AG04449 (cell line): ENCODE measurements at regions not wholly inside any gene's neighbourhood (a gene's known extent, or its start where the extent isn't known, plus 50 kb on each side); places are given as distances from the start of the nearest gene placed in this dataset.

Experiments
- CTCF ChIA-PET: fragments of 350-600 bp; formaldehyde crosslinking; extraction: SDS; loops from one replicate; lab custom pipeline; 2021; ENCODE audit warnings: antibody characterized with exemption; lab: Yijun Ruan, JAX
- POLR2A ChIA-PET: fragments of 400-600, 350-600 bp; formaldehyde crosslinking; extraction: SDS; loops from one replicate; lab custom pipeline; 2020; ENCODE audit warnings: antibody characterized with exemption, inconsistent platforms; lab: Yijun Ruan, JAX
- DNase-seq: peaks from one replicate; pipeline ENCODE4 v3.0.0-alpha.2; 2010; ENCODE audit warnings: low read depth, low spot score
- H3K4me3 ChIP-seq: 2 replicates; pipeline ENCODE4 v1.5.1; 2011; ENCODE audit warnings: low read depth, mild to moderate bottlenecking, control low read depth, low read length
- TF ChIP-seq, protein P1 (sequence below): IDR thresholded peaks from one replicate; pipeline ENCODE4 v1.5.1; 2011; ENCODE audit warnings: mild to moderate bottlenecking, moderate library complexity, low read length, control low read depth, inconsistent platforms; ENCODE audit not compliant: insufficient read depth; ENCODE audit errors: missing control alignments

DNA sequence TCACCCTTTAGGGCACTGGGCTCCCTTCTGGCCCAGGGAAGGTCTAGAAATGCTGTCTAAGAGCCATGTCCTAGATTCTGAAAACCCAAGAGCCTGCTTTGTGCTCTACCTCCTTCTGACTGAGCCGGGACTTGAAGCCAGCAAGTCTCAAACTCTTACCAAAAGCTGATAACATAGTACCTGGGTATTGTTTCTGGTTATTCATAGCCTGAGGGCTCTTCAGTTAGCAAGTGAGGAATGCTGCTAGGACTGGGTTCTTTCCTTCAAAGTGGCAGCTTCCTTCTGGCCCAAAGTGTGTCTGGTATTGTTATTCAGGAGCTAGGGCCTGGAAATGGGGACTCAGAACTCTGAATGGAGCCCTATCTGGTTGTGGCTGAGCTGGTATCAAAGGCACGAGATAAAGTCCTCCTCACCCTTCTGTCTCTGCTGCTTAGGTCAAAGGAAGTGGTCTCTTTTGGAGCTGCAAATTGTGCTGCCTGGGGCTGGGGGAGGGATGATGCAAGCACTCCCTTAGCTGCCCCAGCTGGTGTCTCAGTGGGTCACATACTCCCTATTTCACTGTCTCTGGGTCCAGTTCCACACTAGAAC lies 696.0 kb upstream of the CCDC179 start:
- no peak overlapping the region for H3K4me3 ChIP-seq
- CTCF ChIA-PET, result interaction anchor here (3.2 kb wide), 1 partner anchor 16 kb away, joined by 17 read pairs; no protein-coding TSS in a partner anchor
- POLR2A ChIA-PET, result no interaction called here
- TF ChIP-seq, protein P1, sequence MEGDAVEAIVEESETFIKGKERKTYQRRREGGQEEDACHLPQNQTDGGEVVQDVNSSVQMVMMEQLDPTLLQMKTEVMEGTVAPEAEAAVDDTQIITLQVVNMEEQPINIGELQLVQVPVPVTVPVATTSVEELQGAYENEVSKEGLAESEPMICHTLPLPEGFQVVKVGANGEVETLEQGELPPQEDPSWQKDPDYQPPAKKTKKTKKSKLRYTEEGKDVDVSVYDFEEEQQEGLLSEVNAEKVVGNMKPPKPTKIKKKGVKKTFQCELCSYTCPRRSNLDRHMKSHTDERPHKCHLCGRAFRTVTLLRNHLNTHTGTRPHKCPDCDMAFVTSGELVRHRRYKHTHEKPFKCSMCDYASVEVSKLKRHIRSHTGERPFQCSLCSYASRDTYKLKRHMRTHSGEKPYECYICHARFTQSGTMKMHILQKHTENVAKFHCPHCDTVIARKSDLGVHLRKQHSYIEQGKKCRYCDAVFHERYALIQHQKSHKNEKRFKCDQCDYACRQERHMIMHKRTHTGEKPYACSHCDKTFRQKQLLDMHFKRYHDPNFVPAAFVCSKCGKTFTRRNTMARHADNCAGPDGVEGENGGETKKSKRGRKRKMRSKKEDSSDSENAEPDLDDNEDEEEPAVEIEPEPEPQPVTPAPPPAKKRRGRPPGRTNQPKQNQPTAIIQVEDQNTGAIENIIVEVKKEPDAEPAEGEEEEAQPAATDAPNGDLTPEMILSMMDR, result no peak
- no peak for DNase-seq

DNA sequence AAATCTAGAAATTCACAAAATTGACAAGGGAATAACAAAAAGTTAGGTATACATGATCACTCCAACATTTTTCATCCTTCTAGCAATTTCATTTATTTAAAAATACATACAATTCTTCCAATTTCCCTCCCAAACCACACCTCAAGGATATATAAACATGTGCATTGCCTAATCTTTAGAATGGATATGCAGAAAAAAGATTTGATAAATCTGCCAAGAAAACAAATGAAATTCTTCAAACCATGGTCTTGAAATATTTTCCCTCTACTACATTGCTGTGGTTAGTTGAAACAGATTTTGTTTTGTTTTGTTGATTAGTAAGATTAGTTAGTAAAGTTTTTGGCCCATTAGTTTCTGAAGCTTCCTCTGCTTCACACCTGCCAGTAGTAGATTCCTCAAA lies 703.3 kb upstream of the CCDC179 start:
- no peak overlapping the region for H3K4me3 ChIP-seq
- TF ChIP-seq, protein P1, result no peak
- ChIA-PET CTCF (no interaction called here), POLR2A (no interaction called here)
- no peak for DNase-seq

DNA sequence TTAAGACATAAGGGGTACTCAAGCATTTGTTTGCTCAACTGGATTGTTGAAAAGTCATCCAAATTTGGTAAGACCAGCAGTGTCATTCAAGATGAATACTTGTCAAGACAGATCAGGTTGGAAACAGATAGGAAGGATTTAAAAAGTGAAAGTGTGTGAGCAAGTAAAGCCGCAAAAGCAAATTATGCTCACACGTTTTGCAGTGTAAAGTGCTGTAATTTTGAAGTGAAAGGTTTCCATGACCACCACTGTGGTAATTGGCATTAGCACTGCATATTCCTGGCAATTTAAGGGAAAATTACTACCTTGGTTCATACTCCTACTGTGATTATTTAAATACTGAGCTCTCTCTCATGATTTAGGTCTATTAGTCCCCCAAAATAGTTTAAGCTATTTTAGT lies 704.1 kb upstream of the CCDC179 start:
- CTCF ChIA-PET, result no interaction called here
- H3K4me3 ChIP-seq, result no peak overlapping the region
- DNase-seq, result no peak
- TF ChIP-seq, protein P1, result no peak
- POLR2A ChIA-PET, result no interaction called here

DNA sequence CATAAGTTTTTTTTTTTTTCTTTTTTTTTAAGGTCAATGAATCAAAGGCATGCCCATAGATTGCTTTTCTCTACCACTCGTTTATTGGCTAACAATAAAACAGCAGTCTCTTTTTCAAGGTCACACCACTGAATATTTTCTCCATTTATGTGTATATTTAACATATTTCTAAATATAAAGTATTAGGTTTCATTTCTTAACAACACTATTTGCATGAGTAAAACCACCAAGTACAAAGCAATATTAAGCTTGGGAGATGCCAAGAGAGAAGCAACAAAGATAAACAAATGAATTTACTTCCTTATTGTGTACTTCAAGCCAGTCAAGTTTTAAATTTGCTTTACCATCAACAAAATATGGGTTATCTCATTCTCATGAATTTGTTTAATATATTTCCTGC lies 708.9 kb upstream of the CCDC179 start:
- TF ChIP-seq, protein P1, result no peak
- ChIA-PET POLR2A (no interaction called here), CTCF (interaction anchor here (1.4 kb wide), 1 partner anchor 29 kb away, joined by 3 read pairs; no protein-coding TSS in a partner anchor)
- DNase-seq, result no peak
- H3K4me3 ChIP-seq, result no peak overlapping the region

DNA sequence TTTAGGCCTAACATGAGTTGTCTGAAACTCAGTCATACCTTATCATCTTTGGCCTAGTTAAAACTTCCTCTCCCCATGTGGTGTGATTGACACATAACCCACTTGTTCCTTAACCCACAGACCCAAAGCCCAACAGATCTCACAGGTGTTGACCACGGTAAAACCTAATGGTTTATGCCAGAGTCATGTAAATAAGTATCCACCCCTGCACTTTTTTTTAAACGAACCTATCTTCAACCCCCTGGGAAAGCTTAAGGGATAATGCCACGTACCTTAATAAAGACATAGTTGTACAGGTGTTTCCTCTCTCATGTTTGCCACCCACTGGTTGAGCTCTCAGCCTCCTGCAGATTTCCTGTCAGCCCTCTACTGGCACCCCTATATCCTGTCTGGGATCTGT lies 709.3 kb upstream of the CCDC179 start:
- TF ChIP-seq, protein P1, result no peak
- no peak for DNase-seq
- CTCF ChIA-PET, result interaction anchor here (2.0 kb wide), 1 partner anchor 16 kb away, joined by 5 read pairs; no protein-coding TSS in a partner anchor
- POLR2A ChIA-PET, result no interaction called here
- no peak overlapping the region for H3K4me3 ChIP-seq

DNA sequence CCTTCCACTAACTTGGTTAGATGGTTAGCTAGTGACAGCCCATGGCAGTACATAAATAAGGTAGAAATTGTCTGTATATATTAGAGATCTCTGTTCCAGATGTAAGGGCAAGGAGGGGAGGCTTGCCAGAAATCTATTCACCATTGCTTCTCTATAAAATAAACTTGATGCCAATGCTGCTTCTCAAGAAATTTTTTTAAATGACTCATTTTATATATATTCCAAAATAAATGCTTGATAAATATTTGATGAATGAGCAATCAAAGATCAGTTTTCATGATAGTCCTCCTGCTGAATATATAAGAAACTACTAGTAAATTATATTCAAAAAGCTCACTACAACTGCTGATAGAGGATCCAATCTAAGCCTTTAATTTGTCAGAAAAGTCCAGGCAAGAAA lies 710.6 kb upstream of the CCDC179 start:
- POLR2A ChIA-PET, result no interaction called here
- CTCF ChIA-PET, result interaction anchor here (1.1 to 2.0 kb wide), 2 partner anchors 14 to 31 kb away, joined by 3 to 5 read pairs; no protein-coding TSS in a partner anchor
- peak; percentile 19 for DNase-seq
- H3K4me3 ChIP-seq, result no peak overlapping the region
- TF ChIP-seq, protein P1, result no peak
